NCI-H510A (cell line): ENCODE measurements at regions not wholly inside any gene's neighbourhood (a gene's known extent, or its start where the extent isn't known, plus 50 kb on each side); places are given as distances from the start of the nearest gene placed in this dataset.

ENCODE experiments used
- DNase-seq: peaks from one replicate; lab custom pipeline; 2025; lab: John Stamatoyannopoulos, UW

GRCh38 chr17:69851736-69852135, 223.3 kb upstream of the KCNJ16 start:
- no peak for DNase-seq

GRCh38 chr17:69853541-69854224, 221.3 kb upstream of the KCNJ16 start:
- no peak for DNase-seq

- DNase-seq: no peak
Measured at GRCh38 chr17:69854225-69854780, 220.7 kb upstream of the KCNJ16 start.

- no peak for DNase-seq
Measured at GRCh38 chr17:69856946-69857345, 218.1 kb upstream of the KCNJ16 start.

GRCh38 chr17:69857412-69857835, 217.6 kb upstream of the KCNJ16 start:
- no peak for DNase-seq

- no peak for DNase-seq
Measured at GRCh38 chr17:69858460-69858859, 216.6 kb upstream of the KCNJ16 start.

- no peak for DNase-seq
Measured at GRCh38 chr17:69860142-69860680, 214.8 kb upstream of the KCNJ16 start.

- DNase-seq: no peak
Measured at GRCh38 chr17:69864462-69864861, 210.6 kb upstream of the KCNJ16 start.

GRCh38 chr17:69869667-69870066, 205.4 kb upstream of the KCNJ16 start:
- DNase-seq: no peak

- DNase-seq: no peak
Measured at GRCh38 chr17:69870091-69870530, 204.9 kb upstream of the KCNJ16 start.

GRCh38 chr17:69870751-69871199, 204.2 kb upstream of the KCNJ16 start:
- DNase-seq: no peak

- DNase-seq: no peak
Measured at GRCh38 chr17:69871318-69871717, 203.7 kb upstream of the KCNJ16 start.

GRCh38 chr17:69872675-69873262, 202.3 kb upstream of the KCNJ16 start:
- DNase-seq: no peak

- no peak for DNase-seq
Measured at GRCh38 chr17:69874175-69874670, 200.8 kb upstream of the KCNJ16 start.

- DNase-seq: no peak
Measured at GRCh38 chr17:69876757-69877156, 198.3 kb upstream of the KCNJ16 start.

GRCh38 chr17:69878661-69879060, 196.4 kb upstream of the KCNJ16 start:
- DNase-seq: no peak

- DNase-seq: no peak
Measured at GRCh38 chr17:69879576-69879975, 195.4 kb upstream of the KCNJ16 start.

- DNase-seq: no peak
Measured at GRCh38 chr17:69880591-69881112, 194.4 kb upstream of the KCNJ16 start.

GRCh38 chr17:69882281-69882680, 192.7 kb upstream of the KCNJ16 start:
- DNase-seq: no peak

- no peak for DNase-seq
Measured at GRCh38 chr17:69883120-69883519, 191.9 kb upstream of the KCNJ16 start.

- DNase-seq: no peak
Measured at GRCh38 chr17:69884356-69884755, 190.7 kb upstream of the KCNJ16 start.

- no peak for DNase-seq
Measured at GRCh38 chr17:69884846-69885245, 190.2 kb upstream of the KCNJ16 start.

- DNase-seq: no peak
Measured at GRCh38 chr17:69898601-69899000, 176.4 kb upstream of the KCNJ16 start.
